Thyroid gland (tissue), 4 donors: ENCODE measurements at regions not wholly inside any gene's neighbourhood (a gene's known extent, or its start where the extent isn't known, plus 50 kb on each side); places are given as distances from the start of the nearest gene placed in this dataset.

Source experiments
- DNase-seq, 2 donors: peaks; one replicate each; pipeline ENCODE4 v3.0.0-alpha.2; 2019
- H3K27ac ChIP-seq, 3 donors: fragments of 200-600 bp; sonication (generic); 1 replicate in 2 of 3; 2 replicates in 1 of 3; pipeline ENCODE4 v1.5.1; 2016 to 2019; ENCODE audit warnings: mild to moderate bottlenecking in 1 of 3, moderate library complexity in 1 of 3
- H3K27me3 ChIP-seq: fragments of 200-600 bp; sonication (generic); one replicate; pipeline ENCODE4 v1.5.1; 2019
- H3K36me3 ChIP-seq, 2 donors: fragments of 200-600 bp; sonication (generic); one replicate each; pipeline ENCODE4 v1.5.1; 2016 to 2019
- H3K4me1 ChIP-seq, 2 donors: fragments of 200-600 bp; sonication (generic); one replicate each; pipeline ENCODE4 v1.5.1; 2017 to 2019
- H3K4me3 ChIP-seq, 3 donors: fragments of 200-600 bp; sonication (generic); replicated peaks in 1 of 3; 1 replicate in 2 of 3; 2 replicates in 1 of 3; pipeline ENCODE4 v1.5.1; 2016; ENCODE audit warnings: mild to moderate bottlenecking in 1 of 3
- H3K9me3 ChIP-seq: fragments of 200-600 bp; sonication (generic); one replicate; pipeline ENCODE4 v1.5.1; 2017
- CTCF ChIP-seq, 6 experiments: fragments of 200-600 bp in 3 of 6; fragments of 450-650 bp in 3 of 6; sonication (generic) in 3 of 6; IDR thresholded peaks; one replicate each; pipeline ENCODE4 v1.5.1; 2016 to 2019; ENCODE audit warnings: antibody characterized with exemption in 6 of 6, mild to moderate bottlenecking in 2 of 6, inconsistent platforms in 1 of 6, moderate library complexity in 1 of 6
- POLR2A ChIP-seq, 2 donors: fragments of 450-650 bp; IDR thresholded peaks; one replicate each; pipeline ENCODE4 v1.6.1; 2017; ENCODE audit warnings: antibody characterized with exemption in 2 of 2, mild to moderate bottlenecking in 2 of 2, moderate library complexity in 1 of 2
- WGBS, 2 donors: methylation state at CpG; one replicate each; pipeline ENCODE4 v1.1.5; 2017; 5-methylcytosine and 5-hydroxymethylcytosine counted together
- intact Hi-C: fragments of 100-400 bp; cut with DNase I; formaldehyde crosslinking; loops from one replicate; pipeline ENCODE4 v1.15.1; 2023

- no peaks in the 10 kb centered on the region for H3K9me3 ChIP-seq
- WGBS, 2 donors, result 94 to 97% methylated on average over 9 to 10 of the region's 11 CpGs
- no peak for DNase-seq
- no peak overlapping the region for H3K4me3 ChIP-seq
- peaks cover 0 to 6% of the 10 kb centered on the region in 2 donors for H3K4me1 ChIP-seq
- intact Hi-C loops, result no loop called here
- no peak overlapping the region for H3K27ac ChIP-seq
- H3K27me3 ChIP-seq, result no peaks in the 10 kb centered on the region
- TF ChIP-seq CTCF (IDR thresholded peaks at IDR 0.05), result no peak
- no peak for TF ChIP-seq POLR2A (IDR thresholded peaks at IDR 0.05)
- H3K36me3 ChIP-seq, result no peaks in the 10 kb centered on the region
These were observed 53.6 kb downstream of the SHANK2 start for GRCh38 chr11:71198823-71199165.

GRCh38 chr11:71198141-71198822, 54.1 kb downstream of the SHANK2 start:
- H3K36me3 ChIP-seq, result no peaks in the 10 kb centered on the region
- no peak overlapping the region for H3K4me3 ChIP-seq
- no peaks in the 10 kb centered on the region for H3K27me3 ChIP-seq
- H3K27ac ChIP-seq, result no peak overlapping the region
- no peak for TF ChIP-seq POLR2A (IDR thresholded peaks at IDR 0.05)
- no peak for TF ChIP-seq CTCF (IDR thresholded peaks at IDR 0.05)
- intact Hi-C loops, result no loop called here
- 91 to 92% methylated on average over 6 to 17 of the region's 17 CpGs for WGBS, 2 donors
- H3K9me3 ChIP-seq, result no peaks in the 10 kb centered on the region
- no peak for DNase-seq
- H3K4me1 ChIP-seq, result peaks cover 0 to 6% of the 10 kb centered on the region in 2 donors

GRCh38 chr11:71197096-71197495, 55.3 kb downstream of the SHANK2 start:
- intact Hi-C loops, result no loop called here
- 74 to 90% methylated on average over 5 of the region's 5 CpGs for WGBS, 2 donors
- no peaks in the 10 kb centered on the region for H3K27me3 ChIP-seq
- DNase-seq, result no peak
- H3K4me1 ChIP-seq, result peaks cover 0 to 6% of the 10 kb centered on the region in 2 donors
- H3K36me3 ChIP-seq, result no peaks in the 10 kb centered on the region
- no peak overlapping the region for H3K4me3 ChIP-seq
- no peaks in the 10 kb centered on the region for H3K9me3 ChIP-seq
- H3K27ac ChIP-seq, result no peak overlapping the region
- no peak for TF ChIP-seq POLR2A (IDR thresholded peaks at IDR 0.05)
- TF ChIP-seq CTCF (IDR thresholded peaks at IDR 0.05), result no peak

GRCh38 chr11:71194710-71195109, 57.7 kb downstream of the SHANK2 start:
- no peaks in the 10 kb centered on the region for H3K9me3 ChIP-seq
- intact Hi-C loops, result no loop called here
- H3K4me1 ChIP-seq, result peaks cover 0 to 6% of the 10 kb centered on the region in 2 donors
- TF ChIP-seq CTCF (IDR thresholded peaks at IDR 0.05), result no peak
- TF ChIP-seq POLR2A (IDR thresholded peaks at IDR 0.05), result no peak
- no peaks in the 10 kb centered on the region for H3K36me3 ChIP-seq
- H3K4me3 ChIP-seq, result no peak overlapping the region
- H3K27me3 ChIP-seq, result no peaks in the 10 kb centered on the region
- DNase-seq, result no peak
- no peak overlapping the region for H3K27ac ChIP-seq
- 93 to 95% methylated on average over 5 of the region's 5 CpGs for WGBS, 2 donors

GRCh38 chr11:71193431-71193830, 58.9 kb downstream of the SHANK2 start:
- 93 to 95% methylated on average over 10 of the region's 10 CpGs for WGBS, 2 donors
- no peaks in the 10 kb centered on the region for H3K36me3 ChIP-seq
- H3K27ac ChIP-seq, result no peak overlapping the region
- H3K9me3 ChIP-seq, result no peaks in the 10 kb centered on the region
- H3K4me3 ChIP-seq, result no peak overlapping the region
- no peaks in the 10 kb centered on the region for H3K27me3 ChIP-seq
- no peak for DNase-seq
- intact Hi-C loops, result no loop called here
- TF ChIP-seq CTCF (IDR thresholded peaks at IDR 0.05) (no peak), POLR2A (IDR thresholded peaks at IDR 0.05) (no peak)
- H3K4me1 ChIP-seq, result peaks cover 0 to 6% of the 10 kb centered on the region in 2 donors
